SH-SY5Y (cell line): ENCODE measurements at regions not wholly inside any gene's neighbourhood (a gene's known extent, or its start where the extent isn't known, plus 50 kb on each side); places are given as distances from the start of the nearest gene placed in this dataset.

ENCODE experiments used
- GATA2 ChIP-seq: IDR thresholded peaks from 2 replicates; pipeline ENCODE4 v1.6.1; 2011; ENCODE audit warnings: mild to moderate bottlenecking, low read depth, low read length
- GATA3 ChIP-seq: IDR thresholded peaks from 2 replicates; pipeline ENCODE4 v1.6.1; 2011; ENCODE audit warnings: low read depth, mild to moderate bottlenecking, low read length, moderate library complexity

GRCh38 chr4:138053641-138054301 lies 188.4 kb downstream of the SLC7A11 start:
- TF ChIP-seq GATA2 (no peak), GATA3 (no peak)

DNA sequence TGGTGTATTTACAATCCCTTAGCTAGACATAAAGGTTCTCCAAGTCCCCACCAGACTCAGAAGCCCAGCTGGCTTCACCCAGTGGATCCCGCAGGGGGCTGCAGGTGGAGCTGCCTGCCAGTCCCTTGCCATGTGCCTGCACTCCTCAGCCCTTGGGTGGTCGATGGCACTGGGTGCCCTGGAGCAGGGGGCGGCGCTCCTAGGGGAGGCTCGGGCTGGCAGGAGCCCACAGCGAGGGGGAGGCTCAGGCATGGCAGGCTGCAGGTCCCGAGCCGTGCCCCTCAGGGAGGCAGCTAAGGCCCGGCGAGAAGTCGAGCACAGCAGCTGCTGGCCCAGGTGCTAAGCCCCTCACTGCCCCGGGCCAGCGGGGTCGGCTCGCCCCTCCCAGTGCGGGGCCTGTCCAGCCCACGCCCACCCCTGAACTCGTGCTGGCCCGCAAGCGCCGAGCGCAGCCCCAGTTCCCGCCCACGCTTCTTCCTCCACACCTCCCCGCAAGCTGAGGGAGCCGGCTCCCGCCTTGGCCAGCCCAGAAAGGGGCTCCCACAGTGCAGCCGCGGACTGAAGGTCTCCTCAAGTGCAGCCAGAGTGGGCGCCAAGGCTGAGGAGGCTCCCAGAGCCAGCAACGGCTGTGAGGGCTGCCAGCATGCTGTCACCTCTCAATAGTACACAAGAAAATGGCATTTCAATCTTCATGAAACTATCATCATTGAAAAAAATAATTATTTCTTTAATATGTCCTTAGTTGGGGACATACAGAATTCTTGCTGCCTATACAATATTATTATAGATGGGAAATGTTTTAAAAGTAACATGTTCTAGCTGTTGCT lies 189.1 kb downstream of the SLC7A11 start:
- TF ChIP-seq GATA3: no peak
- no peak for TF ChIP-seq GATA2

GRCh38 chr4:138051157-138051556 lies 191.0 kb downstream of the SLC7A11 start:
- TF ChIP-seq GATA2: no peak
- no peak for TF ChIP-seq GATA3

DNA sequence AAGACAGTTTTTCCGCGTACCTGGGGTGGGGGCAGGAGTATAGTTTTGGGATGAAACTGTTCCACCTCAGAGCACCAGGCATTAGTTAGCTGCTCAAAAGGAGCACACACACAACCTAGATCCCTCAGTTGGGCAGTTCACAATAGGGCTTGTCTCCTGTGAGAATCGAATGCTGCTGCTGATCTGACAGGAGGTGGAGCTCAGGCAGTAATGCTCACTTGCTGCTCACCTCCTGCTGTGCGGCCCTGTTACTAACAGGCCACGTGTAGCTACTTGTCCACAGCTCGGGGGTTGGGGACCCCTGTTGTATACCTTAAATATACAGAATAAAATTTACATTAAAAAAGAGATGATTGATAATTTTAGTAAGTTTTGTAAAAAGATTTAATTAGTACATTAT lies 191.5 kb downstream of the SLC7A11 start:
- TF ChIP-seq GATA3: no peak
- TF ChIP-seq GATA2: no peak

DNA sequence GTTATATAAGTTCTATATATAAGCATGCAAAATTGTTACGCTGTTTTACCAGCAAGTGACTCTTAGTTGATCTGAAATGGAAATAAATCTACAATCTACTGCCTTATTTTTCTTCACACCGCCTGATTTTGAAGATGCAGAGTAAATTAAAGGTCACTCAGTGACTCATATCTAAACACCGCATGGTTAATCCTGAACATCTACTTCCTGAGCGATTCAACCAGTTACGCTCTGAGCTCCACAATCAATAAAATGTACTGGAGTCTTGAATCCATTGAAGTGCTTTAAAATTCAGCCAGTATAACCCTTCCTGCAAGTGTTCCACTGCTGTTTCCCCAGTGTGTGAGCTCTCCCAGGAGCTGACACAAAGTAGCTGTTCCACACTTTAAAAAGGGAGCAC lies 192.8 kb downstream of the SLC7A11 start:
- TF ChIP-seq GATA3: no peak
- TF ChIP-seq GATA2: no peak

DNA sequence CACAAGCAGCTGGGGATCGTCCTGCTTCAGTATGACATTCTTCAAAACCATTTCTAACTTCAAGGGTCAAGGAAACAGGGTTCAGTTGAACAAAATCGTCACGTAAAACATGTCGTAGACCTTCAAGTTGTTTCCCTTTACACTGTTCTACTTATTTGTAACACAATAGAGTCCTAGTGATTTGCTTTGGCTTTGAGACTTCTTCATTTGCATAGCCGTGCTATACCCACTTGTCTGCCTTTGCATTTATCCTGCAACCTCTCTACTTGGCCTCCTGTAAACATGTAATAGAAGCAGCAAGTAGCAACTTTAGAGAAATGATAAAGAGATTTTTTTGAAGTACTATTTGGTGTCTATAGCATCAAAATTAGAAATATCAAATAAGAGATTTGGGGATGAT lies 194.9 kb downstream of the SLC7A11 start:
- TF ChIP-seq GATA2: no peak
- no peak for TF ChIP-seq GATA3

GRCh38 chr4:138045036-138045435 lies 197.1 kb downstream of the SLC7A11 start:
- TF ChIP-seq GATA3 (no peak), GATA2 (no peak)

DNA sequence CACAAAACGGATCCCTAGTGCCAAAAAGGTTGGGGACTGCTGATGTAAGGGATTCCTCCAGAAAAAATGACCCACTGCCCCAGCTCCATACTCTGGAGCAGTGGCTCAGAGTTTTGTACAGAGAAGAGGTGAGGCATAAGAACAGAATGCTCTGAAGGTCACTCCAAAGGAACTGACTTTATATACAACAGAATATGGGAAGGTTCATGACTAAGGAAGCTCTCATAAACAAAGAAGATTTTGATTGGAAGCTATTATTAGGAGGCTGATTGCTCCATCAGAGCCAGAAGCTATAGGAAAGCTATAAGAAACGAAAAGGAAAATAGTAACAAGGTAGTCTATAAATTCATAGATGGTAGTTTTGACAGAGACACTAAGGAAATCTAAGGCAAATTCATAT lies 203.1 kb downstream of the SLC7A11 start:
- TF ChIP-seq GATA2 (no peak), GATA3 (no peak)

DNA sequence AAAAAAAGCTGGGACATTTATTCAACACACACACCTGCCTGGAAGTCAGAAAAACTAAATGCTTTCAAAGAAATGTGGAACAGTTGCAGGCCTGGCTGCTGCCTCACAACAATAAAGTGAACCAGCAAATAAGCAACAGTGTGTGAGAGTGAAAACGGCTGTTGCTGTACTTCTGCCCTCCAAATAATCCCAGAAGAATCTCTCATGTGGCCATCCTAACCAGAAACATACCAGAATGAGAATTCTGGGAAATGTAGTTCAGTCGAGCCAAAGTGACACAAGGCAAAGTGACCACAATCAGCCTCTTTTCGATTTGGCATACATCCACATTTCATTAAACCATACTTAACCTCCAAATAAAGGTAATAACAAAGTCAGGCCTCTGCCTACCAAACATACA lies 204.5 kb downstream of the SLC7A11 start:
- TF ChIP-seq GATA2 (no peak), GATA3 (no peak)

- TF ChIP-seq GATA2 (no peak), GATA3 (no peak)
Measured at GRCh38 chr4:138035781-138036258, 206.3 kb downstream of the SLC7A11 start.

DNA sequence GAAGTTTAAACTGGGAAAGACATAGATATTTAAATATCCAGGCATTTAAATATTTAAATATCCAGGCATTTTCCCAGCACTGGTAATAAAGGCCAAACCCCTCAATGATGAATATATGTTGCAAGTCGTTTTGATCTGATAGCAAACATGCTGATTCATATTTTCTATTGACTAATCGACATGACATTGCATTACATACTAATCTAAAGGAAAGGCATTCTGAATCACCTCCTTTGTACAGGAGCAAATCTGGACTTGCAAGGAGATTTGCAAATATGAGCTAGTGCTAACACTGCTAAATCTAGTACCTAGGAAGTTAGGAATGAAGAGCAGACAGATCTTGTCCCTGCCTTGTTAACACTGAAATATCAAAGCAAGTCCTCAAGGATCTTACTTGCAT lies 207.3 kb downstream of the SLC7A11 start:
- TF ChIP-seq GATA3 (no peak), GATA2 (no peak)

DNA sequence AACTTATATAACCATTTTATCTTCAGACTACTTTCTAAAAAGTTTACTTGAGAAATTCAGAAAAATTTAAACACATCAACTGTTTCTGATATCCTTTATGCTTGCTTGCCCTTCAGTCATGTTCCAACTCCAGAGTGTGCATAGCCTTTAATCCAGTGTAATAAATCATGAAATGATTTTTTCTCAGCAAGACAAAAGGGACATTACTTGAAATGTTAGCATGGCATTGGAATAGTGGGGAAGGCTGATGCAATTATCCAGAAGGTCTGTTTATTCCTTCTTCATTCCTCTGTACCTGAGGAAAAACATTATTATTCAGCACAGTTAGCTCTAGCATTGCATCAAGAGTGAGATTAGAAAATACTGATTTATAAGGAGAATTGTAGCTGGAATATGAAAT lies 209.9 kb downstream of the SLC7A11 start:
- no peak for TF ChIP-seq GATA3
- TF ChIP-seq GATA2: no peak

GRCh38 chr4:138030375-138030774 lies 211.8 kb downstream of the SLC7A11 start:
- TF ChIP-seq GATA3 (no peak), GATA2 (no peak)

DNA sequence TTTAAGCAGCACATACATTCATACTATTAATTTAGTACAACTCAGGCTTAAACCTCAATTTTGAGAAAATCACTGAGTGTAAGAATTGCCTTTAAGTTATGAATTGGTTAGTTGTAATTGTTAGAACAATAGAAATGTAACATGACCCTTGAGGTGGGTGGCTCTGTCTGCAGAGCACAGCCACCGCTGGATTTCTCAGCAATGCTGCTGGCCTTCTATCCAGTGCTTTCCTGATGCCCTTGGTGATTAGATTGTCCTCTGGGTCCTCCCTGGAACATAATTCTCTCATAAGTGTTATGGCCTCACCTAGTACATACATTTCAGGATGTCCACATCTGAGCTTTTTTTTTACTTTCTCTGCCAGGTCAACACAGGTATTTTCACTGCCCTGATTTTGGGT lies 213.2 kb downstream of the SLC7A11 start:
- TF ChIP-seq GATA3: no peak
- TF ChIP-seq GATA2: no peak

- TF ChIP-seq GATA3 (peak; percentile 65), GATA2 (no peak)
Measured at GRCh38 chr4:138021139-138021830, 220.9 kb downstream of the SLC7A11 start.
